ENCODE measurements at regions not wholly inside any gene's neighbourhood (a gene's known extent, or its start where the extent isn't known, plus 50 kb on each side); places are given as distances from the start of the nearest gene placed in this dataset.

DNA sequence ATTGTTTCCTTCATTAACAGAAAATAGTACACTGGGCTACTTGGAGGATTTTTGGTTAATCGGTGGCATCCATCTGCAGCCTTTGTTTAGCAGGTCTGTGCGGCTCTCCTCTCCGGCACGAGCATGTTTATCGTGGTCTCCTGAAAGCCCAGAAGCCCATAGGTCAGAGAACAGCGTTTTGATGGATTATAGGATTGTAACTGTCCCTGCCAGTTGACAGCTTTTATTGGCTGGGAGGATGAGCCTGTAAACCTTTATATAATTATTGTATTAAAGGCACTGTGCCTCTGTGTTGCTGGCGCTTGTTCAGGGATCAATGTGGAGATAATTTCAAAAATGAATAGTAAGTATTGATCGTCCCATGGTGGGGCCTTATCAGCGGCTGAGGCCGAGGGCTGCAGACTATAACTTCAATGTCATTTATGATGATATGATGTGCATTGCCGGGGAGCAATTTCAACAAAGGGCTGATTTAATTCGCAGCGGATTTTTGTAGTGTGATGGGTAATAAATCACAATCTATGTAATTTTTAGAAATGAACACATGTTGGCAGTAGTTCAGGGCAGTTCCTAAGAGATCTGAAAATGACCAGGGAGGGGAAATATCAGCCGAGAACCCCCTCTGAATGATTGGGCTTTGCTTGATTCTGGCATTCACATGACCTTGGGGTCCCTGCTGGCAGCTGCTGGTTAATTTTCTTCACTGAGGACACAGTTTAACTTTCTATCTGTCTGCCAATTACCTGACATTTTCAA, 736.1 kb downstream of the GALR1 start:
- no peak for DNase-seq (ENCODE audit: low spot score in 2 of 2)
- Histone ChIP-seq H3K27ac (no peak overlapping the region), H3K4me3 (no peak overlapping the region), H3K36me3 (no peaks in the 10 kb centered on the region), H3K27me3 (no peaks in the 10 kb centered on the region), H3K9me3 (no peaks in the 10 kb centered on the region), H3K4me1 (no peaks in the 10 kb centered on the region)
- intact Hi-C loops (cut with DNase I; ENCODE audit: low total_unique reads), result no loop called here
- TF ChIP-seq POLR2A (IDR thresholded peaks at IDR 0.05) (no peak), CTCF (IDR thresholded peaks at IDR 0.05) (no peak), POLR2AphosphoS5 (IDR thresholded peaks at IDR 0.05) (no peak)

GRCh38 chr18:77990131-77990530, 740.5 kb downstream of the GALR1 start:
- intact Hi-C loops (cut with DNase I; ENCODE audit: low total_unique reads), result no loop called here
- no peaks in the 10 kb centered on the region for H3K4me1 ChIP-seq
- TF ChIP-seq CTCF (IDR thresholded peaks at IDR 0.05), result no peak
- TF ChIP-seq POLR2AphosphoS5 (IDR thresholded peaks at IDR 0.05), result no peak
- TF ChIP-seq POLR2A (IDR thresholded peaks at IDR 0.05), result no peak
- no peaks in the 10 kb centered on the region for H3K36me3 ChIP-seq
- no peak for DNase-seq (ENCODE audit: low spot score in 2 of 2)
- H3K27ac ChIP-seq, result no peak overlapping the region
- no peaks in the 10 kb centered on the region for H3K9me3 ChIP-seq
- H3K27me3 ChIP-seq, result no peaks in the 10 kb centered on the region
- no peak overlapping the region for H3K4me3 ChIP-seq

DNA sequence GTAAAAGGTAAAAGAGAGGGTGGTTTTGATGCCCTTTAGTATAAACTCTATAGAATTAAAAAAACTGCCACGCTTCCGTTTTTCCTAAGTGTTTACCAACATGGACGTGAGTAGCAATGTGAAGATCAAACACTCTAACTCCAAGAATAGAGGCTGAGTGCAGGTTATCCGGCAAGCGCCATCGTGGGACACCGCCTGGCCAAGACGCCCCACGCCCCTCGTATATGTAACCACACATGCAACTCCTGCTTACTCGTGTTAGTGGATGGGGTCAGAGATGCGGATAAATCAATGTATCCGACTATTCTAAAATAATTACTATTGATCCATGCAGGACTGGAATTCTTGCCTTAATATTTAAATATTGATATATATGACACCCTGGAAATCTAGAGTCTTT, 741.3 kb downstream of the GALR1 start:
- intact Hi-C loops (cut with DNase I; ENCODE audit: low total_unique reads), result no loop called here
- TF ChIP-seq POLR2AphosphoS5 (IDR thresholded peaks at IDR 0.05) (no peak), POLR2A (IDR thresholded peaks at IDR 0.05) (no peak), CTCF (IDR thresholded peaks at IDR 0.05) (no peak)
- Histone ChIP-seq H3K4me1 (no peaks in the 10 kb centered on the region), H3K9me3 (no peaks in the 10 kb centered on the region), H3K36me3 (no peaks in the 10 kb centered on the region), H3K27ac (no peak overlapping the region), H3K4me3 (no peak overlapping the region), H3K27me3 (no peaks in the 10 kb centered on the region)
- DNase-seq (ENCODE audit: low spot score in 2 of 2), result no peak

DNA sequence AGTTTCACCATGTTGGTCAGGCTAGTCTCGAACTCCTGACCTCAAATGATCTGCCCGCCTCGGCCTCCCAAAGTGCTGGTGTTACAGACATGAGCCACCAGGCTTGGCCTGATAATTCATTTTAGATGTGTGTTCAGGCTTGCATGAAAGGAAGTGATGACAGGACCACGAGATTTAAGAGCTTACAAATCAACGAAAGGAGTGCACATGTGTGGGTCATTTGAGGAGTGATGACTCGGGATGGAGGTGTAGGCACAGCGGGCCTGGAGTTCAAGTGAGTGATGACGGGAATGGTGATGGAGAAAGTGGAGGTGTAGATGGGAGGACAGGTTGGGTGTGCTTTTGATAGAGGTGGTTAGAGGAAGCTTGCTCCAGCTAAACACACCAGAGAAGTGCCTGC, 742.4 kb downstream of the GALR1 start:
- Histone ChIP-seq H3K9me3 (no peaks in the 10 kb centered on the region), H3K4me1 (no peaks in the 10 kb centered on the region), H3K4me3 (no peak overlapping the region), H3K27me3 (no peaks in the 10 kb centered on the region), H3K36me3 (no peaks in the 10 kb centered on the region), H3K27ac (no peak overlapping the region)
- intact Hi-C loops (cut with DNase I; ENCODE audit: low total_unique reads), result no loop called here
- no peak for DNase-seq (ENCODE audit: low spot score in 2 of 2)
- no peak for TF ChIP-seq POLR2A (IDR thresholded peaks at IDR 0.05)
- TF ChIP-seq CTCF (IDR thresholded peaks at IDR 0.05), result no peak
- no peak for TF ChIP-seq POLR2AphosphoS5 (IDR thresholded peaks at IDR 0.05)

GRCh38 chr18:77993188-77993981, 743.7 kb downstream of the GALR1 start:
- no peak for DNase-seq (ENCODE audit: low spot score in 2 of 2)
- Histone ChIP-seq H3K36me3 (no peaks in the 10 kb centered on the region), H3K9me3 (no peaks in the 10 kb centered on the region), H3K27me3 (no peaks in the 10 kb centered on the region), H3K4me3 (no peak overlapping the region), H3K4me1 (no peaks in the 10 kb centered on the region), H3K27ac (no peak overlapping the region)
- TF ChIP-seq POLR2AphosphoS5 (IDR thresholded peaks at IDR 0.05), result no peak
- TF ChIP-seq CTCF (IDR thresholded peaks at IDR 0.05), result no peak
- TF ChIP-seq POLR2A (IDR thresholded peaks at IDR 0.05), result no peak
- intact Hi-C loops (cut with DNase I; ENCODE audit: low total_unique reads), result no loop called here
